Naive thymus-derived CD8-positive, alpha-beta T cell (primary cell): ENCODE measurements at regions not wholly inside any gene's neighbourhood (a gene's known extent, or its start where the extent isn't known, plus 50 kb on each side); places are given as distances from the start of the nearest gene placed in this dataset.

ENCODE experiments used
- ATAC-seq, 2 donors: fragments of 150-1000 bp; cut with Tn5 transposase in 1 of 2; sonication (Bioruptor Pico), chemical (Tn5 transposase) in 1 of 2; 1 replicate in 1 of 2; 2 replicates in 1 of 2; pipeline ENCODE4 v1.10.0; 2021; ENCODE audit warnings: mild to moderate bottlenecking in 2 of 2, moderate library complexity in 2 of 2
- POLR2A ChIA-PET: fragments of 350-600 bp; sonication (Branson Sonifier 250); formaldehyde crosslinking; loops from one replicate; lab custom pipeline; 2021; ENCODE audit warnings: antibody characterized with exemption; lab: Charles Lee
- DNase-seq, 10 donors: peaks; one replicate each; pipeline versions ENCODE4 v3.0.0 to v3.0.0-alpha.2; 2020 to 2022
- H3K27ac Mint-ChIP-seq, 10 donors: one replicate each; pipeline ENCODE4 v1.8.0; 2020 to 2022; ENCODE audit warnings: mild to moderate bottlenecking in 10 of 10, mixed read lengths in 10 of 10, moderate library complexity in 4 of 10, inconsistent platforms in 1 of 10
- H3K27me3 Mint-ChIP-seq, 5 donors: one replicate each; pipeline ENCODE4 v1.8.0; 2021 to 2022; ENCODE audit warnings: mixed read lengths in 5 of 5
- H3K36me3 Mint-ChIP-seq, 3 donors: one replicate each; pipeline ENCODE4 v1.8.0; 2020 to 2022; ENCODE audit warnings: mixed read lengths in 3 of 3, mild to moderate bottlenecking in 2 of 3, inconsistent platforms in 1 of 3
- H3K4me1 Mint-ChIP-seq, 4 donors: one replicate each; pipeline ENCODE4 v1.8.0; 2021 to 2022; ENCODE audit warnings: mixed read lengths in 4 of 4
- H3K4me3 Mint-ChIP-seq, 10 donors: one replicate each; pipeline ENCODE4 v1.8.0; 2020 to 2022; ENCODE audit warnings: mild to moderate bottlenecking in 10 of 10, mixed read lengths in 10 of 10, moderate library complexity in 6 of 10, inconsistent platforms in 1 of 10
- H3K9me3 Mint-ChIP-seq, 9 donors: one replicate each; pipeline ENCODE4 v1.8.0; 2020 to 2022; ENCODE audit warnings: mixed read lengths in 9 of 9, mild to moderate bottlenecking in 3 of 9, inconsistent platforms in 1 of 9, moderate library complexity in 1 of 9

DNA sequence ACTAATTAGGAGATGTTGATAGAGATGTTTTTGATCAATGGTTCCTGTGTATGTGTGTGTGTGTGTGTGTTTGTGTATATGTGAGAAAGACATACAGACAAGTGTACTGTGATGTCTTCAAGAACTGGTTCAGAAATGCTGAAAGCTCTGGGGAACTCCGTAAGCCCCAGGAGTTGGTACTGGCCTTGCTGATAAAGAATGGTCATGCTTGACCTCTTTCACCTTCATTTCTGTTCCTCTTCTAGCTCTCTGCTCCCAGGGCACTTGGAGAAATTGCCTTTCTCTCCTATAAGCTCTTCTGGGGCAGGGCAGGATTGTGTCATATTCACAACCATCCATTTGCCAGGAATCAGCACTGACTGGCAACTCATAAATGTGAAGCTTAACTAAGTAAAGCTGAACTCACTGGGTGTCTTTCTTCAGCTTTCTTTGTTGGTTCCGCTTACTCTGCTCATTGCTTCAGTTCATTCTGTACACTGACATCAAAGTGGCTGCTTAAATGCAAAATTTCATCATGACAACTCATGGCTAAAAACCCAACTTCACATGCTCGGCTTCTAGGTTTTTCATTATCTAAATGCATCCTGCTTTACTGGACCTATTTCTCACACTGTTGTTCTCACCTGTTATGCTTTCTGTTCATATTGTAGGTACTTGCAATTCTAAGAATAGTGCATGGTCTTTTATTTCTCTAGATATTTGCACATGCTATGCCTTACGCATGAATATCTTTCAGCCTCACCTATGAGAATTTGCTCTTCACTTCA is 162.1 kb upstream of the LYSMD4 start:
- H3K4me3 Mint-ChIP-seq = no peak overlapping the region
- POLR2A ChIA-PET = no interaction called here
- H3K9me3 Mint-ChIP-seq = peaks cover 0 to 12% (median 4%) of the 10 kb centered on the region in 9 donors

DNA sequence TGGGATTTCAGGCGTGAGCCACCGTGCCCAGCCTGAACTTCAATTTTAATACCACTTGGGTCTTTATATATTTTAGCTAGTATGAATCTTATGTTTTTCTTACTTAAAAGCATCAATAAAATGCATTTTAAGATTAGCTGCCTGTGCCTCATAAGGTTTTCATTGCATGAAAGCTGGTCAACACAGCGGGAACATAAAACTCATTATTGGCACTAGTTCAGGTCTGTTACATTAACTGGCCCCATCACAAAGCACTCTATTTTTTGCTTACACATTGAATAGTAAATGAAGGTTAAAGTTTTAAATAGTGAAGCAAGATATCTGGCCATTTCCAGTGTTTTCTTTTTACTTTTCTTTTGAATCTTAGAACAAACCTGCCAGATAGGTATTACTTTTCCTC is 145.6 kb upstream of the LYSMD4 start:
- no peaks in the 10 kb centered on the region for H3K4me1 Mint-ChIP-seq
- ATAC-seq (no peak), DNase-seq (no peak)

More for the DNA sequence above, 162.1 kb upstream of the LYSMD4 start:
- Mint-ChIP-seq H3K4me1 (no peaks in the 10 kb centered on the region), H3K27ac (no peak overlapping the region), H3K36me3 (peaks cover 0 to 13% (median 5%) of the 10 kb centered on the region in 3 donors), H3K27me3 (peaks cover 0 to 14% (median 0%) of the 10 kb centered on the region in 5 donors)
- DNase-seq (no peak), ATAC-seq (no peak)

DNA sequence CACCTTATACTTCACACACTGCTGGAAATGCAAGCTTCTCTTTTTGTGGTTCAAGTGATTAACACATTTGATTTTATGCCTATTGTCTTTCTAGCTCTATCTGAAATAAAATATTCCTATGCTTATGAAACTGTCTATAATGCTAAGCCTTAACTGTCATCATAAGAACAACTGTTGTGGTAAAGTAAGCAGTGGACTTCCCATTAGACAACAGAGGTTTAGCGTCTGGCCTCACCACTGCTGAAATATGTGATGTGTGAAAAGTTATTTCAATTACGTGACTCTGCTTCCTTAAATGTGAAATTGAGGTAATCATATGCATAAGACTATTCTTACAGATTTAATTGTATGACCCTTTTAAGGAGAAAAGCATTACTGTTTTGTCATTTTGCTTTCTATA is 140.2 kb upstream of the LYSMD4 start:
- ATAC-seq (no peak), DNase-seq (no peak)
- Mint-ChIP-seq H3K9me3 (no peaks in the 10 kb centered on the region), H3K27ac (no peak overlapping the region), H3K4me1 (no peaks in the 10 kb centered on the region), H3K4me3 (no peak overlapping the region), H3K27me3 (no peaks in the 10 kb centered on the region), H3K36me3 (peaks cover 0 to 3% (median 0%) of the 10 kb centered on the region in 3 donors)
- POLR2A ChIA-PET = no interaction called here

More for the DNA sequence above, 145.6 kb upstream of the LYSMD4 start:
- Mint-ChIP-seq H3K4me3 (no peak overlapping the region), H3K27ac (no peak overlapping the region), H3K9me3 (peaks cover 0 to 14% (median 0%) of the 10 kb centered on the region in 9 donors), H3K36me3 (peaks cover 0 to 10% (median 5%) of the 10 kb centered on the region in 3 donors), H3K27me3 (no peaks in the 10 kb centered on the region)
- POLR2A ChIA-PET = no interaction called here

DNA sequence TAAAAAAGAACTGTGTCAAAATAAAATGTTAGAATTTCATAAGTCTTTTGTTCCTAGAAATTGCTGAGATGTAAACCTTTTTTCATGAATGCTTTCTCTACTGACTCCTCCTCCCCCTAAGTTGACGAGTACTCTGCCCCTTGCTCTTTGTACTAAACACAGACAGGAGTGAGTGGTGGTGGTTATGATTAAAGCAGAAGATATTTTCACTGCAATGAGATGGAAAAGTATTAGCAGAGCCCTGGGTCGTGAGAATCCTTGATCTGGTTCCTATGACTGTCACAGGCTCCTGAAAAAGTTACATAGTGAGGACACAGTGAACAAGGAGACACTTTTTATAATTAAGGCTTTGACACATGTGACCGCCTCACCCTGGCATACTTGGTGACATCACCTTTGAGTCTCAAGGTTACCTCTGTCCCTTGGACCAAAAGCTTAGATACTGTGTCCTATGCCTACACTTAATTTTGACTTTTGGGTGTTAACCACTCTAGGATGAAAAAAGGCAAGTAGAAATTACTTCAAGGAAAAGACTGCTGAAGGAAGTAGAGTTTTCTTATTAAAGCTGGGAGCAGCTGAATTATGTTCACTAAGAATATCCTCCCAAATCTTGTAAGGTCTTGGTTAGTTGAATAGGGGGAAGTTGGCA is 130.4 kb upstream of the LYSMD4 start:
- H3K4me3 Mint-ChIP-seq = no peak overlapping the region
- DNase-seq = no peak
- H3K9me3 Mint-ChIP-seq = no peaks in the 10 kb centered on the region
- no peaks in the 10 kb centered on the region for H3K27me3 Mint-ChIP-seq
- POLR2A ChIA-PET = no interaction called here
- H3K36me3 Mint-ChIP-seq = no peaks in the 10 kb centered on the region
- no peak for ATAC-seq
- no peak overlapping the region for H3K27ac Mint-ChIP-seq
- H3K4me1 Mint-ChIP-seq = no peaks in the 10 kb centered on the region

DNA sequence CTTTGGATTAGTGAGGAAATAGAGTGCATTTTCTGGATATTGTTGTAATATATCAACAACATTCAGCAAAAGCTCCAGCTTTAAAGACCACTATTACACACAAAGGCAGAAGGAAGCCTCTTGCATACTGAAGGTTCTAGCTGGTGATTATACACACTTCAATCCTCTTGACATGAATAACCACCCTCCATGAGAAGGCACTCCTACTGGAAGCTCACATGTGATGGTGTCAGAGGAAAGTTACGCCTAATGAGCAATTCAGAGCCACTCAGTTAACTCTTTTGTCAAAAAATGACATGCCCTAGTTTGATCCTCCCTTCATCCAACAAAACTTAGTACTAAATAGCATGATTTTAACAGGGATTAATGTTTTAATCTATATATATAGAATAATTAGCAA is 124.6 kb upstream of the LYSMD4 start:
- POLR2A ChIA-PET = no interaction called here
- ATAC-seq = no peak

DNA sequence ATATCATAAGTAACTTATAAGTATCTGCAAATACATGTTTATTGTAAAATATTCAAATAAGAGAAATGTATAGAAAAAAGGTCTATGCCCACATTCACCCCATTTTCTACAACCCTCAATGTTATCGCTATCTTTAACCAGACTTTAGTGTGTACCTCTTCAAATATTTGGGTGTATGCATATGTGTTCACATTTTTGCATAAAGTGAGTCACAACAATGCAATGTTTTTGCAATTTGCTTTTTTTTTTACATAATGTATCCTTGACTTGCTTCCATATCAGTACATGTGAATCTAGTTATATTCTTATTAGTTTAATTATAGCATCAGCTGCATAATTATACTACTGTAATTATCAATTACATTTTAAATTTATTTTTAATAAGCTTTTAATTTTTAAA is 117.3 kb upstream of the LYSMD4 start:
- no peak overlapping the region for H3K27ac Mint-ChIP-seq
- no peaks in the 10 kb centered on the region for H3K9me3 Mint-ChIP-seq
- H3K4me3 Mint-ChIP-seq = no peak overlapping the region
- no peak for ATAC-seq
- POLR2A ChIA-PET = no interaction called here
- DNase-seq = no peak
- peaks cover 0 to 4% (median 2%) of the 10 kb centered on the region in 3 donors for H3K36me3 Mint-ChIP-seq
- peaks cover 0 to 4% (median 0%) of the 10 kb centered on the region in 4 donors for H3K4me1 Mint-ChIP-seq
- no peaks in the 10 kb centered on the region for H3K27me3 Mint-ChIP-seq

More for the DNA sequence above, 124.6 kb upstream of the LYSMD4 start:
- H3K4me3 Mint-ChIP-seq = no peak overlapping the region
- H3K4me1 Mint-ChIP-seq = peaks cover 0 to 2% (median 0%) of the 10 kb centered on the region in 4 donors
- H3K27ac Mint-ChIP-seq = no peak overlapping the region
- H3K27me3 Mint-ChIP-seq = no peaks in the 10 kb centered on the region
- H3K36me3 Mint-ChIP-seq = peaks cover 0 to 5% (median 4%) of the 10 kb centered on the region in 3 donors
- no peaks in the 10 kb centered on the region for H3K9me3 Mint-ChIP-seq
- no peak for DNase-seq

DNA sequence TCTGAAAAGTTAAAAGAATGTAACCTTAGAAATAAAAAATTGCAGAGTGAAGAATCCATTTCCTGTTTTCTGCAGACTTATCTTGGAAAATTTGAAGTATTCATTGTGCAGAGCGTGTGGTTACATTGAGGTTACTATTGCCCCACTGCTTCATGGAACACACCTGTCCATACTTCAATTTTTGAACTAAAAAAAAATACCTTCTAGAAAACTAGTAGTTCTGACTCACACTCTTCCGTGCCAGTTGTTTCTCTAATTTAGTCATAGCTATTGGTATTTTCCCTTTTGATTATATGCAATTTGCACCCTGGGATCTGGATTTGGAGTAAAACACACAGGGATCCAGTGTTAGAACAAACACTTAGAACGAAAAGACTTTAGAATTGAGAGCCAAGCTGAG is 111.8 kb upstream of the LYSMD4 start:
- H3K9me3 Mint-ChIP-seq = no peaks in the 10 kb centered on the region
- ATAC-seq (no peak), DNase-seq (no peak)
- no peaks in the 10 kb centered on the region for H3K36me3 Mint-ChIP-seq
- POLR2A ChIA-PET = no interaction called here
- no peaks in the 10 kb centered on the region for H3K27me3 Mint-ChIP-seq
- H3K4me3 Mint-ChIP-seq = no peak overlapping the region
- peaks cover 0 to 4% (median 0%) of the 10 kb centered on the region in 4 donors for H3K4me1 Mint-ChIP-seq
- H3K27ac Mint-ChIP-seq = peak overlapping the region in 1 of 10 donors; percentile 40

DNA sequence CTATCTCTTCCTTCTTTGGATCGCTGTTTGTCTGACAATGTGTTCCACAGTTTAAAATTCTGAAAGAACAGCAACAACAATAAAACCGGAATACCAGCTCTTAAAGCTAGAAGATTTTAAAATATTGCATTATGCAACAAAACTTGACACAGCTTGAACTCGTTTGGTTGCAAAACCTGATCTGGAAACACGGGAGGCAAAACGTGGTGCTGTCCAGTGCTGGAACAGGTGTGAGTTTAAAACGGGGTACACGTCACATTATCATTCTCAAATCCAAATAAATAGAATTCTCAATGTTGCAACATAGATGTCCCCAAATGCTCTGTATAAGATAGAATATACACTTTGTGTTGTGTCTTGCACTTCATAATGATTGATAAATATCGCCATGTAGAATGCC is 110.9 kb upstream of the LYSMD4 start:
- Mint-ChIP-seq H3K27me3 (no peaks in the 10 kb centered on the region), H3K4me3 (no peak overlapping the region), H3K4me1 (peaks cover 0 to 4% (median 0%) of the 10 kb centered on the region in 4 donors), H3K36me3 (peaks cover under 1 to 6% (median under 1%) of the 10 kb centered on the region in 3 donors), H3K9me3 (no peaks in the 10 kb centered on the region), H3K27ac (no peak overlapping the region)
- ATAC-seq (no peak), DNase-seq (no peak)
- POLR2A ChIA-PET = no interaction called here

DNA sequence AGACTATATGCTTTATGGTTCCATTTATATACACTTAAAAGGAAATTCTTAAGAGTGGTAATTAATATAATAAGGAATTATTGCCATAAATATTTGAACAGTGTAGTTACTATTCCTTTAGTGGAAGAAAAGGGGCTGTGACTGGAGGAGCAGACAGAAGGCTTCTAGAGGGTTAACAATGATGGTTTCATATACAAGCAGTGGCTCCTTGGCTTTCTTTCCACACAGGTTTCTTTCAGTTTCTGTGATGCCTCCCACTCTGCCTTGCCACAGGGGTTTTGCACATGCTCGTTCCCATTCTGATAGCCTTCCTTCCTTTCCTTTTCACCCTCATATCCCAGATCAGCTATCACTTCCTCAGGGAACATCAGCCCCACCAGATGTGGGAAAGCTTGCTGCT is 108.8 kb upstream of the LYSMD4 start:
- Mint-ChIP-seq H3K36me3 (peaks cover 11 to 17% (median 12%) of the 10 kb centered on the region in 3 donors), H3K27ac (no peak overlapping the region), H3K27me3 (no peaks in the 10 kb centered on the region), H3K4me3 (no peak overlapping the region), H3K9me3 (no peaks in the 10 kb centered on the region), H3K4me1 (peaks cover 0 to 4% (median 0%) of the 10 kb centered on the region in 4 donors)
- no peak for ATAC-seq
- POLR2A ChIA-PET = no interaction called here
- no peak for DNase-seq

DNA sequence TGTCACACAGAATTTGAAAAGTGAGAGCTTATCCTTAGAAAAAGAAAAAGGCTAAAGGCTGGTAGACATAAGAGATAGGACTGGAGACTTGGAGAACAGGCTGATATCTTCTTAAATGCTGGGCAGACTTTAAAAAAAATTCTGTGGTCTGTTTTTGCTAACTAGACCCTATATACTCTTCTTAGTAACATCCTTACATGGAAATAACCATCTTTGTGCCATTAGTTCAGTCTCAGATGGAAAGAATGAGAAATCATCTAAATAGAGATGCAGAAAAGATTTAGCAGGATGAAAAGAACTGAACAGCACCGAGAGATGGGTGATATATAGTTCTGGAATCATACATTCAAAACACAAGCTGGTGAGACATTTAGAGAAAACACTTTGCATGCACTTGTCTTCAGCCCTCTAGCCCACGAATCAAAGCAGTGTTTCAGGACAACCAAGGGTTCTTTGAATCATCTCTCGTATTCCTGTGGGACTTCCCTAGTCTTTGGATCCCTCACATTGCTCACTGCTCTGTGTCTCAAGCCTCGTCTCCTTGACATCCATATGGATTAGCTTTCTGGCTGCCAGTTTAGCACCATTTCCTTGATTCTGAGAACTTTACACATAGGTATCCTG is 93.0 kb upstream of the LYSMD4 start:
- peak overlapping the region in 1 of 10 donors; percentile 5 for H3K27ac Mint-ChIP-seq
- peaks cover 16 to 40% (median 37%) of the 10 kb centered on the region in 3 donors for H3K36me3 Mint-ChIP-seq
- DNase-seq (no peak), ATAC-seq (no peak)
- H3K4me3 Mint-ChIP-seq = no peak overlapping the region
- peaks cover 0 to 15% (median 10%) of the 10 kb centered on the region in 9 donors for H3K9me3 Mint-ChIP-seq
- POLR2A ChIA-PET = no interaction called here
- H3K4me1 Mint-ChIP-seq = peaks cover 0 to 11% (median 0%) of the 10 kb centered on the region in 4 donors
- H3K27me3 Mint-ChIP-seq = no peaks in the 10 kb centered on the region

DNA sequence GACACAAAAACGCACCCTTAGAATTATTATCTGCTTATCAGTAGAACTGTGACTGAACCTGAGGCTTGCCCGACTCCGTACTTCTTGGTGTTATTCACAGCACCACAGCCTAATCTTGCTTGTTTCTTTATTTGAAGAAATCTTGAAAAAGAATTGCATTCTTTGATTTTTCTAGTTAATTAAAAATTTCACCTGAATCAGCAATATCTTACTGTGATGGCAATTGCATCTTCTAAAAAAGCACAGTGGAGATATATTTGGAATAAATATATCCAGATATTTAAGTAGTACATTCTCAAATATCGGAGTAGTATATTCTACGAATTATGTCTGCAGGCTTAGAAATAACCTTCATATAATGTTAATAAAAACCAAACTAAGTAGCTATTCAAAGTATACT is 90.1 kb upstream of the LYSMD4 start:
- Mint-ChIP-seq H3K27ac (no peak overlapping the region), H3K36me3 (peaks cover 16 to 37% (median 30%) of the 10 kb centered on the region in 3 donors), H3K4me1 (peaks cover 0 to 9% (median 0%) of the 10 kb centered on the region in 4 donors), H3K27me3 (no peaks in the 10 kb centered on the region), H3K9me3 (peaks cover 0 to 13% (median 5%) of the 10 kb centered on the region in 9 donors), H3K4me3 (no peak overlapping the region)
- no peak for ATAC-seq
- POLR2A ChIA-PET = no interaction called here
- no peak for DNase-seq

DNA sequence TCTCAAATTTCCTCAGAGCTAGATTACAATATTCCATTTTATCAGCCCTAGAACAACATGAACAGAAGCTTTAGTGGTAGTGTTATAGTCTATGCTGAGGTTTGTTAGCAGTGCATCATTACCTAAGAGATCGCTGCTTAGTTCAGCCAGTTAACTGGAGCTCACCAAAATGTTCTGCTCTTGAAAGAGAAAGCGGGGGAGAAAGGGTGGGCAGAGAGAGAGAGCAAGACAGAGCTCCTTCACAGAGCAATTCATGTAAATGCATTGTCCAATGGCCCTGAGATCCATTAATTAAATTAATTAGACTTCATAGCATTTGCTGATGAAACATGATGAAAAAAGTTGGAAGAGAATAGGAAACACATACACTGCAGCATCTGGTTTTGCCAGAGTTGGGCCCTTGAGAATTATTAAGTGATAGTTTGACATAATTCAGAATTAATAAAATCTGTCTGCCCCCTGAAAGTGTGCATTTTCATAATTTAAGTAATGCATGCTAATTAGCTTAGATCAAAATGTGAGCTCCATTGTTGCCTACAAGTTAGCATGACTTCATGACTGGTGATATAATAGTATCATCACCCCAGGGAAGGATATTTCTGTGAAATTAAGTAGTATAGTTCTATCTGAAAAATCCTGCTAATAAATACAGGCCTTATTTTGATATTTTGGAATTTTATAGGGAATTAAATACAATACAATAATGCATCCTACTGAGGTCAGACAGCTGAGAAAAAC is 86.9 kb upstream of the LYSMD4 start:
- no peak overlapping the region for H3K4me3 Mint-ChIP-seq
- H3K9me3 Mint-ChIP-seq = peaks cover 0 to 3% (median 0%) of the 10 kb centered on the region in 9 donors
- POLR2A ChIA-PET = no interaction called here
- H3K4me1 Mint-ChIP-seq = peaks cover 0 to 5% (median 0%) of the 10 kb centered on the region in 4 donors
- no peaks in the 10 kb centered on the region for H3K27me3 Mint-ChIP-seq
- ATAC-seq = no peak
- H3K27ac Mint-ChIP-seq = no peak overlapping the region
- no peak for DNase-seq
- H3K36me3 Mint-ChIP-seq = peaks cover 4 to 42% (median 26%) of the 10 kb centered on the region in 3 donors
